ENCODE measurements at regions not wholly inside any gene's neighbourhood (a gene's known extent, or its start where the extent isn't known, plus 50 kb on each side); places are given as distances from the start of the nearest gene placed in this dataset.

DNA sequence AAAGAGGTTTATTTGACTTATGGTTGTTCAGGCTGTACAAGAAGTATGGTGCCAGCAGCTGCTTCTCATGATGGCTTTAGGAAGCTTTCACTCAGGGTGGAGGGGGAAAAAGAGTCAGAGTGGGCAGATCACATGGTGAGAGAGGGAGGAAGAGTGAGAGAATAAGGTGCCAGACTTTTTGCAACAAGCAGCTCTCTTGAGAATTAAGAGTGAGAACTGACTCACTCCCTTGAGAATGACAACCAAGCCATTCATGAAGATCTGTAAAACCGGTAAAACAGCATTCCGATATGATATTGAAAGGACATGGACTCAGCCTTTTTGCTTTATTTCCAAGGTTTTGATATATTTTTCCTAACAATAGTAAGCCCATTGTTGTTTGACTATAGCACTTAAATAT, 501.2 kb downstream of the GALC start:
- peak overlapping the region; percentile 36; the same call in 1 of the 2 replicates for H3K4me2 ChIP-seq
- ATAC-seq (no peak), DNase-seq (ENCODE audit: low spot score) (peak; percentile 47)
- no peak overlapping the region for H3K27ac ChIP-seq (ENCODE audit: low read depth)
- TF ChIP-seq, protein P1, sequence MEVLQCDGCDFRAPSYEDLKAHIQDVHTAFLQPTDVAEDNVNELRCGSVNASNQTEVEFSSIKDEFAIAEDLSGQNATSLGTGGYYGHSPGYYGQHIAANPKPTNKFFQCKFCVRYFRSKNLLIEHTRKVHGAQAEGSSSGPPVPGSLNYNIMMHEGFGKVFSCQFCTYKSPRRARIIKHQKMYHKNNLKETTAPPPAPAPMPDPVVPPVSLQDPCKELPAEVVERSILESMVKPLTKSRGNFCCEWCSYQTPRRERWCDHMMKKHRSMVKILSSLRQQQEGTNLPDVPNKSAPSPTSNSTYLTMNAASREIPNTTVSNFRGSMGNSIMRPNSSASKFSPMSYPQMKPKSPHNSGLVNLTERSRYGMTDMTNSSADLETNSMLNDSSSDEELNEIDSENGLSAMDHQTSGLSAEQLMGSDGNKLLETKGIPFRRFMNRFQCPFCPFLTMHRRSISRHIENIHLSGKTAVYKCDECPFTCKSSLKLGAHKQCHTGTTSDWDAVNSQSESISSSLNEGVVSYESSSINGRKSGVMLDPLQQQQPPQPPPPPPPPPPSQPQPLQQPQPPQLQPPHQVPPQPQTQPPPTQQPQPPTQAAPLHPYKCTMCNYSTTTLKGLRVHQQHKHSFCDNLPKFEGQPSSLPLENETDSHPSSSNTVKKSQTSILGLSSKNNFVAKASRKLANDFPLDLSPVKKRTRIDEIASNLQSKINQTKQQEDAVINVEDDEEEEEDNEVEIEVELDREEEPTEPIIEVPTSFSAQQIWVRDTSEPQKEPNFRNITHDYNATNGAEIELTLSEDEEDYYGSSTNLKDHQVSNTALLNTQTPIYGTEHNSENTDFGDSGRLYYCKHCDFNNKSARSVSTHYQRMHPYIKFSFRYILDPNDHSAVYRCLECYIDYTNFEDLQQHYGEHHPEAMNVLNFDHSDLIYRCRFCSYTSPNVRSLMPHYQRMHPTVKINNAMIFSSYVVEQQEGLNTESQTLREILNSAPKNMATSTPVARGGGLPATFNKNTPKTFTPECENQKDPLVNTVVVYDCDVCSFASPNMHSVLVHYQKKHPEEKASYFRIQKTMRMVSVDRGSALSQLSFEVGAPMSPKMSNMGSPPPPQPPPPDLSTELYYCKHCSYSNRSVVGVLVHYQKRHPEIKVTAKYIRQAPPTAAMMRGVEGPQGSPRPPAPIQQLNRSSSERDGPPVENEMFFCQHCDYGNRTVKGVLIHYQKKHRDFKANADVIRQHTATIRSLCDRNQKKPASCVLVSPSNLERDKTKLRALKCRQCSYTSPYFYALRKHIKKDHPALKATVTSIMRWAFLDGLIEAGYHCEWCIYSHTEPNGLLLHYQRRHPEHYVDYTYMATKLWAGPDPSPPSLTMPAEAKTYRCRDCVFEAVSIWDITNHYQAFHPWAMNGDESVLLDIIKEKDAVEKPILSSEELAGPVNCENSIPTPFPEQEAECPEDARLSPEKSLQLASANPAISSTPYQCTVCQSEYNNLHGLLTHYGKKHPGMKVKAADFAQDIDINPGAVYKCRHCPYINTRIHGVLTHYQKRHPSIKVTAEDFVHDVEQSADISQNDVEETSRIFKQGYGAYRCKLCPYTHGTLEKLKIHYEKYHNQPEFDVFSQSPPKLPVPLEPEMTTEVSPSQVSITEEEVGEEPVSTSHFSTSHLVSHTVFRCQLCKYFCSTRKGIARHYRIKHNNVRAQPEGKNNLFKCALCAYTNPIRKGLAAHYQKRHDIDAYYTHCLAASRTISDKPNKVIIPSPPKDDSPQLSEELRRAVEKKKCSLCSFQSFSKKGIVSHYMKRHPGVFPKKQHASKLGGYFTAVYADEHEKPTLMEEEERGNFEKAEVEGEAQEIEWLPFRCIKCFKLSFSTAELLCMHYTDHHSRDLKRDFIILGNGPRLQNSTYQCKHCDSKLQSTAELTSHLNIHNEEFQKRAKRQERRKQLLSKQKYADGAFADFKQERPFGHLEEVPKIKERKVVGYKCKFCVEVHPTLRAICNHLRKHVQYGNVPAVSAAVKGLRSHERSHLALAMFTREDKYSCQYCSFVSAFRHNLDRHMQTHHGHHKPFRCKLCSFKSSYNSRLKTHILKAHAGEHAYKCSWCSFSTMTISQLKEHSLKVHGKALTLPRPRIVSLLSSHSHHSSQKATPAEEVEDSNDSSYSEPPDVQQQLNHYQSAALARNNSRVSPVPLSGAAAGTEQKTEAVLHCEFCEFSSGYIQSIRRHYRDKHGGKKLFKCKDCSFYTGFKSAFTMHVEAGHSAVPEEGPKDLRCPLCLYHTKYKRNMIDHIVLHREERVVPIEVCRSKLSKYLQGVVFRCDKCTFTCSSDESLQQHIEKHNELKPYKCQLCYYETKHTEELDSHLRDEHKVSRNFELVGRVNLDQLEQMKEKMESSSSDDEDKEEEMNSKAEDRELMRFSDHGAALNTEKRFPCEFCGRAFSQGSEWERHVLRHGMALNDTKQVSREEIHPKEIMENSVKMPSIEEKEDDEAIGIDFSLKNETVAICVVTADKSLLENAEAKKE (CRISPR knock-in tag; IDR thresholded peaks at IDR 0.05) = no peak
- no peak for TF ChIP-seq ZNF114 (CRISPR knock-in tag; IDR thresholded peaks at IDR 0.05)
- TF ChIP-seq, protein P2, sequence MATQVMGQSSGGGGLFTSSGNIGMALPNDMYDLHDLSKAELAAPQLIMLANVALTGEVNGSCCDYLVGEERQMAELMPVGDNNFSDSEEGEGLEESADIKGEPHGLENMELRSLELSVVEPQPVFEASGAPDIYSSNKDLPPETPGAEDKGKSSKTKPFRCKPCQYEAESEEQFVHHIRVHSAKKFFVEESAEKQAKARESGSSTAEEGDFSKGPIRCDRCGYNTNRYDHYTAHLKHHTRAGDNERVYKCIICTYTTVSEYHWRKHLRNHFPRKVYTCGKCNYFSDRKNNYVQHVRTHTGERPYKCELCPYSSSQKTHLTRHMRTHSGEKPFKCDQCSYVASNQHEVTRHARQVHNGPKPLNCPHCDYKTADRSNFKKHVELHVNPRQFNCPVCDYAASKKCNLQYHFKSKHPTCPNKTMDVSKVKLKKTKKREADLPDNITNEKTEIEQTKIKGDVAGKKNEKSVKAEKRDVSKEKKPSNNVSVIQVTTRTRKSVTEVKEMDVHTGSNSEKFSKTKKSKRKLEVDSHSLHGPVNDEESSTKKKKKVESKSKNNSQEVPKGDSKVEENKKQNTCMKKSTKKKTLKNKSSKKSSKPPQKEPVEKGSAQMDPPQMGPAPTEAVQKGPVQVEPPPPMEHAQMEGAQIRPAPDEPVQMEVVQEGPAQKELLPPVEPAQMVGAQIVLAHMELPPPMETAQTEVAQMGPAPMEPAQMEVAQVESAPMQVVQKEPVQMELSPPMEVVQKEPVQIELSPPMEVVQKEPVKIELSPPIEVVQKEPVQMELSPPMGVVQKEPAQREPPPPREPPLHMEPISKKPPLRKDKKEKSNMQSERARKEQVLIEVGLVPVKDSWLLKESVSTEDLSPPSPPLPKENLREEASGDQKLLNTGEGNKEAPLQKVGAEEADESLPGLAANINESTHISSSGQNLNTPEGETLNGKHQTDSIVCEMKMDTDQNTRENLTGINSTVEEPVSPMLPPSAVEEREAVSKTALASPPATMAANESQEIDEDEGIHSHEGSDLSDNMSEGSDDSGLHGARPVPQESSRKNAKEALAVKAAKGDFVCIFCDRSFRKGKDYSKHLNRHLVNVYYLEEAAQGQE (IDR thresholded peaks at IDR 0.05; ENCODE audit: unreplicated experiment) = no peak
- no peak for TF ChIP-seq STAT1 (IDR thresholded peaks at IDR 0.05; ENCODE audit: unreplicated experiment)
- H3K27me3 ChIP-seq (ENCODE audit: insufficient read depth) = no peaks in the 10 kb centered on the region
- no peaks in the 10 kb centered on the region for H3K79me2 ChIP-seq (replicated peaks; ENCODE audit: insufficient read depth)
- Mint-ChIP-seq H3K4me3 (no peak overlapping the region), H3K4me1 (peaks cover 17% of the 10 kb centered on the region; the same call in 2 of the 3 replicates), H3K27ac (peak overlapping the region; percentile 55), H3K9me3 (no peaks in the 10 kb centered on the region), H3K36me3 (ENCODE audit: low read depth) (no peaks in the 10 kb centered on the region), H3K27me3 (ENCODE audit: insufficient read depth, low read depth, poor library complexity) (no peaks in the 10 kb centered on the region)
- no peaks in the 10 kb centered on the region for H3K36me3 ChIP-seq (ENCODE audit: insufficient read depth)
- H3K4me3 ChIP-seq = no peak overlapping the region
- H4K20me1 ChIP-seq (replicated peaks; ENCODE audit: insufficient read depth) = no peaks in the 10 kb centered on the region
- H3K9me2 ChIP-seq (ENCODE audit: insufficient read depth) = no peaks in the 10 kb centered on the region
- no peaks in the 10 kb centered on the region for H3F3A ChIP-seq (replicated peaks; ENCODE audit: low read depth)
- H2AFZ ChIP-seq = peak overlapping the region; percentile 6; the same call in 1 of the 2 replicates
- H3K4me1 ChIP-seq (ENCODE audit: insufficient read depth) = 0 out of 2 replicates have a peak, but pooled peaks cover 6% of the 10 kb centered on the region

All from GM23338 (cell line).